Body of pancreas (tissue), 4 donors: ENCODE measurements at regions not wholly inside any gene's neighbourhood (a gene's known extent, or its start where the extent isn't known, plus 50 kb on each side); places are given as distances from the start of the nearest gene placed in this dataset.

Experiments used
- POLR2A ChIP-seq, 3 donors: fragments of 450-650 bp; IDR thresholded peaks; one replicate each; pipeline ENCODE4 v1.6.1; 2016; ENCODE audit warnings: antibody characterized with exemption in 3 of 3, mild to moderate bottlenecking in 2 of 3
- TF ChIP-seq, protein P1 (sequence below), 7 experiments: fragments of 450-650 bp in 4 of 7; fragments of 200-600 bp in 3 of 7; sonication (generic) in 3 of 7; IDR thresholded peaks; one replicate each; pipeline ENCODE4 v1.5.1; 2016 to 2019; ENCODE audit warnings: antibody characterized with exemption in 7 of 7

DNA sequence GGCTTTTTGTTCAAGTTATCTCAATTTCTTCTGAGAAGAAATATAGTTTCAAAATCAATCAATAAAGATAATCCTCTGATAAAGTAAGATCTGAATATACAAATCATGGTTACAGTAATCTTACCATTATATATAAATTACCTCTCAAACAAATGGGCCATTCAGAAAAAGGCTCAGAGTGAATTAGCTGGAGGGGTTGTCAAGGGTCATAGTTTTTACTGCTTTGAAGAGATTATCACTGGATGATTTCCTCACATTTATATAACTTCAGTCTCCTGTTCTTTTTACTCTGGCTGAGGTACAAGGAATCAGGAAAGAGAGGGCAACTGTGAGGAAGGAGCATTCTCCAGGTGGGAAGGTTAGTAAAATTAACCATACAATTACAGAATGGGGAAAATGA lies 148.6 kb upstream of the ELL2 start:
- TF ChIP-seq POLR2A (IDR thresholded peaks at IDR 0.05): no peak
- TF ChIP-seq, protein P1, sequence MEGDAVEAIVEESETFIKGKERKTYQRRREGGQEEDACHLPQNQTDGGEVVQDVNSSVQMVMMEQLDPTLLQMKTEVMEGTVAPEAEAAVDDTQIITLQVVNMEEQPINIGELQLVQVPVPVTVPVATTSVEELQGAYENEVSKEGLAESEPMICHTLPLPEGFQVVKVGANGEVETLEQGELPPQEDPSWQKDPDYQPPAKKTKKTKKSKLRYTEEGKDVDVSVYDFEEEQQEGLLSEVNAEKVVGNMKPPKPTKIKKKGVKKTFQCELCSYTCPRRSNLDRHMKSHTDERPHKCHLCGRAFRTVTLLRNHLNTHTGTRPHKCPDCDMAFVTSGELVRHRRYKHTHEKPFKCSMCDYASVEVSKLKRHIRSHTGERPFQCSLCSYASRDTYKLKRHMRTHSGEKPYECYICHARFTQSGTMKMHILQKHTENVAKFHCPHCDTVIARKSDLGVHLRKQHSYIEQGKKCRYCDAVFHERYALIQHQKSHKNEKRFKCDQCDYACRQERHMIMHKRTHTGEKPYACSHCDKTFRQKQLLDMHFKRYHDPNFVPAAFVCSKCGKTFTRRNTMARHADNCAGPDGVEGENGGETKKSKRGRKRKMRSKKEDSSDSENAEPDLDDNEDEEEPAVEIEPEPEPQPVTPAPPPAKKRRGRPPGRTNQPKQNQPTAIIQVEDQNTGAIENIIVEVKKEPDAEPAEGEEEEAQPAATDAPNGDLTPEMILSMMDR (IDR thresholded peaks at IDR 0.05): no peak
